ENCODE measurements at regions not wholly inside any gene's neighbourhood (a gene's known extent, or its start where the extent isn't known, plus 50 kb on each side); places are given as distances from the start of the nearest gene placed in this dataset.

DNA sequence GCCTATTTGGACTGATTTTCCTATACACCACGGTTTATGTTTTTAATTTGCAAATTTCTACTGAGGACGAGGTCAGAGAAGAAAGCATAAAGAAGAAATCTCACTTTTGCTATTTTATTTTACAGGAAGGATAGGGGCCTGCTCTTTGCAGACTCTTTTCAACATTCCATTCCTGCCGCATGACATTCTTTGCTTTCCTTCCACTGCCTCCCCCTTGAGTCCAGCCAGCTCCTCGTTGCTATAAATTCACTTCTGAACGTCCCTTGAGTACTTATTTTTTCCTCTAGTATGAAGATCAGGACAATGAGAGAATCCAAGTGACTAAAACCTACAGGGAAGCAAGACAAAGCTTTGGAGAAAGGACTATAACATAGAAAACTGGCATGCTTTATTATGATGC is 53.4 kb upstream of the PTGFR start:
- no peak for DNase-seq

GRCh38 chr1:78437941-78438340 is 52.8 kb upstream of the PTGFR start:
- Histone ChIP-seq H3K4me1 (replicated peaks in 1 of 2) (no peaks in the 10 kb centered on the region), H3K4me3 (no peak overlapping the region), H3K27ac (no peak overlapping the region), H3K27me3 (no peaks in the 10 kb centered on the region), H3K36me3 (replicated peaks in 1 of 2) (no peaks in the 10 kb centered on the region), H3K9me3 (replicated peaks in 1 of 3) (no peaks in the 10 kb centered on the region)
- intact Hi-C loops (cut with DNase I), result no loop called here
- WGBS, 4 donors, result 78 to 91% (median 82%) methylated on average over 1 of the region's 1 CpG
- TF ChIP-seq CTCF (IDR thresholded peaks at IDR 0.05), result no peak
- no peak for TF ChIP-seq POLR2A (IDR thresholded peaks at IDR 0.05)
- no peak for DNase-seq

More for the DNA sequence above, 53.4 kb upstream of the PTGFR start:
- no peaks in the 10 kb centered on the region for H3K9me3 ChIP-seq (replicated peaks in 1 of 3)
- 26 to 40% (median 39%) methylated on average over 5 of the region's 5 CpGs for WGBS, 4 donors
- no peak overlapping the region for H3K4me3 ChIP-seq
- intact Hi-C loops (cut with DNase I), result no loop called here
- no peaks in the 10 kb centered on the region for H3K4me1 ChIP-seq (replicated peaks in 1 of 2)
- H3K27ac ChIP-seq, result no peak overlapping the region
- TF ChIP-seq POLR2A (IDR thresholded peaks at IDR 0.05) (no peak), CTCF (IDR thresholded peaks at IDR 0.05) (no peak)
- no peaks in the 10 kb centered on the region for H3K27me3 ChIP-seq
- no peaks in the 10 kb centered on the region for H3K36me3 ChIP-seq (replicated peaks in 1 of 2)

GRCh38 chr1:78440381-78440793 is 50.4 kb upstream of the PTGFR start:
- intact Hi-C loops (cut with DNase I), result no loop called here
- H3K27me3 ChIP-seq, result no peaks in the 10 kb centered on the region
- WGBS, 4 donors, result 36 to 55% (median 51%) methylated on average over 2 of the region's 2 CpGs
- no peaks in the 10 kb centered on the region for H3K4me1 ChIP-seq (replicated peaks in 1 of 2)
- H3K27ac ChIP-seq, result no peak overlapping the region
- no peak overlapping the region for H3K4me3 ChIP-seq
- no peaks in the 10 kb centered on the region for H3K36me3 ChIP-seq (replicated peaks in 1 of 2)
- no peak for DNase-seq
- no peaks in the 10 kb centered on the region for H3K9me3 ChIP-seq (replicated peaks in 1 of 3)
- no peak for TF ChIP-seq POLR2A (IDR thresholded peaks at IDR 0.05)
- TF ChIP-seq CTCF (IDR thresholded peaks at IDR 0.05), result no peak

Small RNA genes in the stretch of these regions (small RNA-seq; reads per million reads assigned to genes)
- gene AC096531.1 (0 reads per million in 2 donors), gene RNA5SP23 (0.75 to 1.3 reads per million in 2 donors)

Measured in adrenal gland (tissue), 9 donors.